HepG2 (cell line): ENCODE measurements at regions not wholly inside any gene's neighbourhood (a gene's known extent, or its start where the extent isn't known, plus 50 kb on each side); places are given as distances from the start of the nearest gene placed in this dataset.

Experiments
- ATAC-seq: fragments of 200-7000 bp; cut with Tn5 transposase; 3 replicates; pipeline ENCODE4 v1.9.1; 2020; ENCODE audit warnings: mild to moderate bottlenecking, moderate library complexity
- BruUV-seq: library from RNA; stranded (reverse); fragments of 400-500 nt; replicated peaks from 2 replicates; lab custom pipeline; 2021; lab: Mats Ljungman, UMichigan
- CTCF ChIA-PET: fragments of 300-600 bp; formaldehyde crosslinking; extraction: SDS; loops from one replicate; lab custom pipeline; 2021; ENCODE audit warnings: low total read pairs, inconsistent platforms, low intra/inter-chr PET ratio; lab: Yijun Ruan, JAX
- POLR2A ChIA-PET: fragments of 350-600 bp; sonication (Branson Sonifier 250); formaldehyde crosslinking; loops from one replicate; lab custom pipeline; 2020; ENCODE audit warnings: antibody characterized with exemption, inconsistent platforms; lab: Yijun Ruan, JAX
- DNase-seq: peaks from one replicate; pipeline ENCODE4 v3.0.0-alpha.2; 2015; ENCODE audit warnings: low spot score
- FAIRE-seq: peaks from 3 replicates; lab custom pipeline; 2011; peaks lifted over from hg19 to GRCh38; lab: Jason Lieb, UNC
- H2AFZ ChIP-seq: one replicate; pipeline ENCODE4 v1.6.1; 2011; ENCODE audit warnings: low read length, inconsistent platforms
- H3K27ac ChIP-seq: fragments of 300-600 bp; 3 replicates; pipeline ENCODE4 v1.8.0; 2011; ENCODE audit warnings: mixed run types, mild to moderate bottlenecking, mixed read lengths, low read length, inconsistent platforms; ENCODE audit not compliant: insufficient read depth; ENCODE audit errors: extremely low read length
- H3K27me3 ChIP-seq, 2 experiments: fragments of 200-600 bp in 1 of 2; 2 replicates in 1 of 2; 3 replicates in 1 of 2; pipeline versions ENCODE4 v1.6.0 to v1.8.0; 2011; ENCODE audit warnings: low read length in 2 of 2, mild to moderate bottlenecking in 2 of 2, moderate library complexity in 2 of 2, inconsistent platforms in 1 of 2; ENCODE audit not compliant: insufficient read depth in 2 of 2, control insufficient read depth in 1 of 2
- H3K36me3 ChIP-seq, 2 experiments: fragments of 200-600 bp in 1 of 2; replicated peaks in 1 of 2; 2 replicates in 1 of 2; 3 replicates in 1 of 2; pipeline versions ENCODE4 v1.5.1 to v1.8.0; 2011; ENCODE audit warnings: low read length in 2 of 2, inconsistent platforms in 1 of 2; ENCODE audit not compliant: insufficient read depth in 2 of 2, control insufficient read depth in 1 of 2
- H3K4me1 ChIP-seq: 2 replicates; pipeline ENCODE4 v1.5.1; 2012; ENCODE audit warnings: low read length, inconsistent platforms; ENCODE audit not compliant: insufficient read depth
- H3K4me2 ChIP-seq: 2 replicates; pipeline ENCODE4 v1.6.0; 2011; ENCODE audit warnings: low read depth, low read length, inconsistent platforms
- H3K4me3 ChIP-seq, 3 experiments: fragments of 200-600 bp in 1 of 3; sonication (generic), shearing (Covaris generic) in 1 of 3; replicated peaks in 1 of 3; 2 replicates each; pipeline ENCODE4 v1.5.1; 2011 to 2016; ENCODE audit warnings: low read length in 3 of 3, inconsistent platforms in 2 of 3, low read depth in 2 of 3, mild to moderate bottlenecking in 2 of 3, control low read depth in 1 of 3, mixed read lengths in 1 of 3; ENCODE audit not compliant: insufficient read depth in 1 of 3
- H3K79me2 ChIP-seq: one replicate; pipeline ENCODE4 v1.6.1; 2011; ENCODE audit warnings: low read length, inconsistent platforms; ENCODE audit not compliant: insufficient read depth
- H3K9ac ChIP-seq: 2 replicates; pipeline ENCODE4 v1.6.0; 2011; ENCODE audit warnings: mild to moderate bottlenecking, low read depth, low read length, inconsistent platforms; ENCODE audit not compliant: insufficient read depth
- H3K9me3 ChIP-seq: 2 replicates; pipeline ENCODE4 v1.5.1; 2012; ENCODE audit warnings: mild to moderate bottlenecking, low read length
- H4K20me1 ChIP-seq: 2 replicates; pipeline ENCODE4 v1.6.0; 2011; ENCODE audit warnings: inconsistent platforms, mild to moderate bottlenecking, low read length, moderate library complexity; ENCODE audit not compliant: insufficient read depth
- HMGXB3 ChIP-seq: sonication (generic); formaldehyde crosslinking; IDR thresholded peaks from 2 replicates; pipeline ENCODE4 v1.4.0; 2020; ENCODE audit warnings: missing genetic modification reagents, borderline replicate concordance
- MAFG ChIP-seq: sonication (generic); formaldehyde crosslinking; IDR thresholded peaks from 2 replicates; pipeline ENCODE4 v1.5.1; 2020; ENCODE audit warnings: mild to moderate bottlenecking, missing genetic modification reagents
- NR2C2 ChIP-seq: sonication (generic); formaldehyde crosslinking; IDR thresholded peaks from 2 replicates; pipeline ENCODE4 v1.4.0; 2020; ENCODE audit warnings: missing genetic modification reagents, mild to moderate bottlenecking, moderate library complexity, borderline replicate concordance
- RNF2 ChIP-seq: fragments of 450-650 bp; conservative IDR thresholded peaks from 2 replicates; pipeline ENCODE4 v1.6.1; 2016; ENCODE audit warnings: low read depth
- SNAPC5 ChIP-seq: sonication (generic); formaldehyde crosslinking; IDR thresholded peaks from 2 replicates; pipeline ENCODE4 v1.8.1; 2023; ENCODE audit warnings: mild to moderate bottlenecking, missing genetic modification reagents, borderline replicate concordance
- SYNCRIP ChIP-seq: fragments of 200-400 bp; formaldehyde crosslinking; IDR thresholded peaks from 2 replicates; pipeline ENCODE4 v1.6.1; 2018; ENCODE audit warnings: mild to moderate bottlenecking, low read depth, low read length; ENCODE audit not compliant: insufficient read depth
- WGBS: methylation state at CpG from one replicate; pipeline ENCODE4 v1.1.6; 2017; ENCODE audit warnings: low lambda C conversion rate; 5-methylcytosine and 5-hydroxymethylcytosine counted together
- in situ Hi-C: cut with HindIII; loops from 2 replicates; pipeline ENCODE4 v1.10.0; 2017; ENCODE audit warnings: low pct_unique_long_range_greater_than_20kb; ENCODE audit not compliant: extremely low pct_ligation_motif_present
- intact Hi-C: fragments of 100-400 bp; cut with micrococcal nuclease; formaldehyde crosslinking; loops from one replicate; pipeline ENCODE4 v1.10.0; 2022; ENCODE audit not compliant: unreplicated experiment

DNA sequence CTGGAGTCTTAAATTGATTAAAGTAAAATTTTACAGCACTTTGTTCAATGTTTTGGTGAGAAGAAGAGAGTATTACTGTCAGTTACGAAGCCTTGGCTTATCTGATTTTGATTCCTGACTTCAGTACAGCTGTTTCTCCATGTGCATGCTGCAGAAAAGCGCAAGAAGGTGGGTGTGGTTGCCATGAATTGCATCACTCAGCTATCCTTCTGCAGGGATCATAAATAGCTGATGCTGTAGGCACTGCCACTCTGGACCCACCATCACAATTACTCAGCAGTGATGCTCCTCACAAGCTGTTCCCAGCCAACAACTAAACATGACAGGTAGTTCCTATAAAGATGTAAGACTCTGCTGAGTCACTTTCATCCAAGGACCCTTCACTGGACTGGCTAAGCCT lies 321.2 kb downstream of the IRS2 start (continued):
- TF ChIP-seq HMGXB3 (CRISPR knock-in tag) (no peak), SYNCRIP (no peak), NR2C2 (CRISPR knock-in tag) (no peak)

GRCh38 chr13:109454167-109454917 lies 332.0 kb downstream of the IRS2 start:
- BruUV-seq: no TSS peak
- Histone ChIP-seq H4K20me1 (no peaks in the 10 kb centered on the region), H3K4me1 (no peaks in the 10 kb centered on the region), H3K9me3 (peaks cover 31% of the 10 kb centered on the region), H3K27ac (no peak overlapping the region), H3K4me2 (no peak overlapping the region), H3K79me2 (no peaks in the 10 kb centered on the region), H3K4me3 (no peak overlapping the region), H3K9ac (no peak overlapping the region)
- ChIA-PET CTCF (no interaction called here), POLR2A (no interaction called here)
- in situ Hi-C loops: no loop called here
- no peak for FAIRE-seq
- no peak for TF ChIP-seq SNAPC5 (CRISPR knock-in tag)
- TF ChIP-seq RNF2: no peak
- TF ChIP-seq MAFG (CRISPR knock-in tag): no peak
- TF ChIP-seq, all 625 proteins: peak for 0
- H3K27me3 ChIP-seq: no peaks in the 10 kb centered on the region
- no peak for DNase-seq
- H3K36me3 ChIP-seq: no peaks in the 10 kb centered on the region
- no peak overlapping the region for H2AFZ ChIP-seq
- 12% methylated on average over 4 of the region's 4 CpGs for WGBS
- intact Hi-C loops: no loop called here
- no peak for ATAC-seq
